ENCODE measurements at regions not wholly inside any gene's neighbourhood (a gene's known extent, or its start where the extent isn't known, plus 50 kb on each side); places are given as distances from the start of the nearest gene placed in this dataset.

DNA sequence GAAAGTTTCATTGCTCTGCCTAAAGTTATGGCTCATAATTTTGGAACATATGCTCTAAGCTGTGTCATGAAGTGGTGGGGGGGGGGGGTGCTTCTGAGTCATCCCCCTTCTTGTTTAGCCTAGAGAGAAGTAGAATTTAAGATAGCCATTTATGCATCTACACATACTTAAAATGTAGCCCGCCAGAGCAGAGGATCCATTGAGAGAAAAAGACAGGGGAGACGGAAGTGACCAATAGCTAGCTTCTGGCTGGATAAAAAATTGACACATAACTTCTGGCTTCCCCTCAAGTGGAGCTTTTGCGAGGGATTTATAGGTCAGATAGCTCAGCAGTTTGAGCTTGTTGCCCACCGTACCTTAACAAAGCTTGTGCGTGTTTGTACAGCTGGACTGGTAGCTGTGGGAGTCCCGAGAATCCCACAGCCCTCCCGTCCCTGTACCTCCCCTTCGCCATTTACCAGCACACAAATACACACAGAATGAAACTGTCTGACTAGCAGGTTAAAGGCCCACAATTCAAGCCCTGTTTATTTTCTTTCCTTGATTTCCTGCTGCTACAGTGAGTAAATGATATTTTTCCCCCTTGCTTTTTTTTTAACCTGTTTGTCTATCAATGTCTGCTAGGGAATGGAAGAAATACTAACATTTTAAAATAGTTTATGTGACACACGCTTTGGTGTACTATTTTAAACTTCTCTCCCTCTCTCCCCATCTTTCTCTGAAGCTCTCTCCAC is 232.6 kb upstream of the FERD3L start:
- ATAC-seq (ENCODE audit: low read depth) = peak; percentile 88
- no peaks in the 10 kb centered on the region for H4K20me1 ChIP-seq (ENCODE audit: insufficient read depth, low read length)
- no peaks in the 10 kb centered on the region for H3K36me3 ChIP-seq (ENCODE audit: control insufficient read depth, insufficient read depth, low read length)
- H2AFZ ChIP-seq (replicated peaks; ENCODE audit: low read length, poor library complexity) = peak overlapping the region; percentile 93
- H4K91ac ChIP-seq (ENCODE audit: insufficient read depth, low read depth, low read length) = peak overlapping the region; percentile 89
- dilution Hi-C loops (cut with HindIII; ENCODE audit: low sequenced_read_pairs, unreplicated experiment) = no loop called here
- H3K9ac ChIP-seq (ENCODE audit: low read depth, low read length) = peak overlapping the region; percentile 49
- H3K14ac ChIP-seq (replicated peaks; ENCODE audit: low read depth, low read length) = peak overlapping the region; percentile 98
- intact Hi-C loops (cut with micrococcal nuclease) = no loop called here
- peak overlapping the region; percentile 99 for H2BK120ac ChIP-seq (ENCODE audit: low read depth, low read length)
- peak overlapping the region; percentile 78; the same call in 1 of the 2 replicates for H3K56ac ChIP-seq (ENCODE audit: extremely low read depth, insufficient read depth, low read length)
- peak overlapping the region; percentile 93 for H2BK5ac ChIP-seq (ENCODE audit: low read depth, low read length, poor library complexity, severe bottlenecking)
- H3K4me2 ChIP-seq (ENCODE audit: low read depth, low read length) = peak overlapping the region; percentile 85
- H2BK15ac ChIP-seq (ENCODE audit: low read depth, low read length) = peak overlapping the region; percentile 86
- peak overlapping the region; percentile 16; the same call in 1 of the 2 replicates for H2AK5ac ChIP-seq (ENCODE audit: low read depth, low read length)
- peaks cover 6% of the 10 kb centered on the region for H3K4me1 ChIP-seq (ENCODE audit: control insufficient read depth, insufficient read depth, low read length)
- peak overlapping the region; percentile 99 for H3K4ac ChIP-seq (ENCODE audit: low read depth, low read length)
- in situ Hi-C loops (cut with MboI; ENCODE audit: low sequenced_read_pairs) = no loop called here
- no peaks in the 10 kb centered on the region for H3K9me1 ChIP-seq (ENCODE audit: insufficient read depth, low read length)
- peak overlapping the region; percentile 32; the same call in 1 of the 2 replicates for H3K4me3 ChIP-seq (ENCODE audit: insufficient read depth, low read depth, low read length)
- H3K9me3 ChIP-seq (ENCODE audit: control insufficient read depth, insufficient read depth, low read length) = no peaks in the 10 kb centered on the region
- BruUV-seq (replicated peaks) = no TSS peak
- POLR2A ChIA-PET (ENCODE audit: unreplicated experiment) = interaction anchor here (0.6 kb wide), 2 partner anchors 117 to 976 kb away, joined by 3 to 11 read pairs; no protein-coding TSS in a partner anchor
- peak overlapping the region; percentile 87 for H4K5ac ChIP-seq (ENCODE audit: low read depth, low read length)
- no CpG with 5 or more reads among the region's 9 CpGs for WGBS, 2 experiments (ENCODE audit: extremely low coverage in 2 of 2, insufficient read length in 1 of 2)
- H3K27me3 ChIP-seq (ENCODE audit: control insufficient read depth, insufficient read depth, low read length) = no peaks in the 10 kb centered on the region
- peak overlapping the region; percentile 43 for H2AK9ac ChIP-seq (replicated peaks; ENCODE audit: low read depth, low read length, poor library complexity)
- CTCF ChIA-PET = interaction anchor here (0.7 to 1.7 kb wide), 4 partner anchors 9 to 1027 kb away, joined by 3 to 5 read pairs (median 3); no protein-coding TSS in a partner anchor
- 0 out of 4 replicates have a peak, but pooled peaks cover 0 to 2% of the 10 kb centered on the region in 2 experiments for H3K79me1 ChIP-seq (ENCODE audit: low read depth in 1 of 2, low read length in 2 of 2)
- peak overlapping the region; percentile 95 for H3K18ac ChIP-seq (ENCODE audit: low read depth, low read length)
- peak overlapping the region; percentile 78 to 95 for H4K8ac ChIP-seq (ENCODE audit: low read depth in 2 of 2, low read length in 2 of 2)
- DNase-seq = peak; percentile 90
- TF ChIP-seq BHLHE40 (IDR thresholded peaks at IDR 0.05; ENCODE audit: low read depth, low read length) (no peak; the same call in 1 of the 2 replicates), FOS (IDR thresholded peaks at IDR 0.05; ENCODE audit: low read depth, low read length) (peak; percentile 82), NFE2L2 (IDR thresholded peaks at IDR 0.05; ENCODE audit: low read depth, low read length) (peak; percentile 45; the same call in 1 of the 2 replicates), RAD21 (IDR thresholded peaks at IDR 0.05; ENCODE audit: low read length) (no peak), CHD1 (IDR thresholded peaks at IDR 0.05; ENCODE audit: low read depth, low read length) (no peak), SMC3 (IDR thresholded peaks at IDR 0.05; ENCODE audit: low read depth, low read length) (no peak), ELK1 (IDR thresholded peaks at IDR 0.05; ENCODE audit: borderline replicate concordance, low read depth, low read length) (no peak), USF2 (IDR thresholded peaks at IDR 0.05; ENCODE audit: low read depth, low read length) (no peak), MXI1 (IDR thresholded peaks at IDR 0.05; ENCODE audit: borderline replicate concordance, low read depth, low read length) (no peak)
- peak overlapping the region; percentile 94 for H2BK20ac ChIP-seq (ENCODE audit: low read depth, low read length)
- H3K23ac ChIP-seq (ENCODE audit: low read depth, low read length) = peak overlapping the region; percentile 98
- H3K27ac ChIP-seq (ENCODE audit: insufficient read depth, low read length) = peak overlapping the region; percentile 88
